Endodermal cell (in vitro differentiated cells): ENCODE measurements at regions not wholly inside any gene's neighbourhood (a gene's known extent, or its start where the extent isn't known, plus 50 kb on each side); places are given as distances from the start of the nearest gene placed in this dataset.

Experiments used
- DNase-seq: peaks from one replicate; pipeline ENCODE4 v3.0.0-alpha.2; 2017
- H3K27ac ChIP-seq: 2 replicates; pipeline ENCODE4 v1.5.1; 2013; ENCODE audit warnings: mild to moderate bottlenecking, low read depth, low read length, moderate library complexity
- H3K27me3 ChIP-seq: 2 replicates; pipeline ENCODE4 v1.6.1; 2013; ENCODE audit warnings: mild to moderate bottlenecking, low read length, moderate library complexity; ENCODE audit not compliant: insufficient read depth, control insufficient read depth, poor library complexity, severe bottlenecking
- H3K36me3 ChIP-seq: 2 replicates; pipeline ENCODE4 v1.7.0; 2013; ENCODE audit warnings: mild to moderate bottlenecking, low read length, moderate library complexity; ENCODE audit not compliant: control insufficient read depth, insufficient read depth
- H3K4me1 ChIP-seq: one replicate; pipeline ENCODE4 v1.7.0; 2013; ENCODE audit warnings: low read length; ENCODE audit not compliant: control insufficient read depth, insufficient read depth
- H3K4me3 ChIP-seq: 2 replicates; pipeline ENCODE4 v1.5.1; 2013; ENCODE audit warnings: mild to moderate bottlenecking, low read length, moderate library complexity
- H3K9ac ChIP-seq: 2 replicates; pipeline ENCODE4 v1.6.1; 2013; ENCODE audit warnings: mild to moderate bottlenecking, low read length, moderate library complexity; ENCODE audit not compliant: poor library complexity, severe bottlenecking; ENCODE audit errors: extremely low read depth
- H3K9me3 ChIP-seq: 2 replicates; pipeline ENCODE4 v1.6.1; 2013; ENCODE audit warnings: mild to moderate bottlenecking, low read length, moderate library complexity; ENCODE audit not compliant: control insufficient read depth
- H3K27ac Mint-ChIP-seq: 2 replicates; pipeline ENCODE4 v1.8.0; 2020; ENCODE audit warnings: mixed read lengths
- H3K27me3 Mint-ChIP-seq: 2 replicates; pipeline ENCODE4 v1.8.0; 2021; ENCODE audit warnings: mild to moderate bottlenecking, mixed read lengths; ENCODE audit not compliant: insufficient read depth
- H3K36me3 Mint-ChIP-seq: 2 replicates; pipeline ENCODE4 v1.8.0; 2020; ENCODE audit warnings: low read depth, mixed read lengths
- H3K4me1 Mint-ChIP-seq: 2 replicates; pipeline ENCODE4 v1.8.0; 2020; ENCODE audit warnings: mixed read lengths
- H3K4me3 Mint-ChIP-seq: 2 replicates; pipeline ENCODE4 v1.8.0; 2020; ENCODE audit warnings: mild to moderate bottlenecking, moderate library complexity, mixed read lengths
- H3K9me3 Mint-ChIP-seq: 2 replicates; pipeline ENCODE4 v1.8.0; 2020; ENCODE audit warnings: mild to moderate bottlenecking, mixed read lengths
- CTCF ChIP-seq: fragments of 200-600 bp; sonication (generic); conservative IDR thresholded peaks from 2 replicates; pipeline ENCODE4 v1.5.0; 2021; ENCODE audit warnings: antibody characterized with exemption, mild to moderate bottlenecking
- WGBS, 2 experiments: methylation state at CpG; one replicate each; pipeline versions ENCODE4 v1.1.5 to v1.1.7; 2013; ENCODE audit warnings: missing lambda C conversion rate in 2 of 2, mixed read lengths in 1 of 2; ENCODE audit not compliant: insufficient coverage in 1 of 2, insufficient read length in 1 of 2; 5-methylcytosine and 5-hydroxymethylcytosine counted together

GRCh38 chr11:110830344-110830743, 118.1 kb upstream of the ARHGAP20 start:
- Mint-ChIP-seq H3K27me3 (peaks cover 71% of the 10 kb centered on the region), H3K4me3 (no peak overlapping the region), H3K27ac (no peak overlapping the region), H3K9me3 (no peaks in the 10 kb centered on the region), H3K4me1 (peaks cover 12% of the 10 kb centered on the region), H3K36me3 (no peaks in the 10 kb centered on the region)
- peaks cover 7% of the 10 kb centered on the region for H3K9me3 ChIP-seq
- no peak overlapping the region for H3K27ac ChIP-seq
- no peaks in the 10 kb centered on the region for H3K36me3 ChIP-seq
- no peak for TF ChIP-seq CTCF
- peaks cover 6% of the 10 kb centered on the region for H3K4me1 ChIP-seq
- H3K9ac ChIP-seq, result no peak overlapping the region
- no peak overlapping the region for H3K4me3 ChIP-seq
- H3K27me3 ChIP-seq, result peaks cover 48% of the 10 kb centered on the region
- 77 to 83% methylated on average over 6 to 7 of the region's 7 CpGs for WGBS, 2 experiments
- peak; percentile 75 for DNase-seq

GRCh38 chr11:110829873-110830272, 117.6 kb upstream of the ARHGAP20 start:
- Histone ChIP-seq H3K9me3 (peaks cover 3% of the 10 kb centered on the region), H3K9ac (no peak overlapping the region), H3K36me3 (no peaks in the 10 kb centered on the region), H3K4me1 (peaks cover 6% of the 10 kb centered on the region), H3K4me3 (no peak overlapping the region), H3K27me3 (peaks cover 43% of the 10 kb centered on the region), H3K27ac (no peak overlapping the region)
- TF ChIP-seq CTCF, result no peak
- Mint-ChIP-seq H3K9me3 (no peaks in the 10 kb centered on the region), H3K27ac (no peak overlapping the region), H3K36me3 (no peaks in the 10 kb centered on the region), H3K4me1 (peaks cover 12% of the 10 kb centered on the region), H3K4me3 (no peak overlapping the region), H3K27me3 (peaks cover 70% of the 10 kb centered on the region)
- no peak for DNase-seq

DNA sequence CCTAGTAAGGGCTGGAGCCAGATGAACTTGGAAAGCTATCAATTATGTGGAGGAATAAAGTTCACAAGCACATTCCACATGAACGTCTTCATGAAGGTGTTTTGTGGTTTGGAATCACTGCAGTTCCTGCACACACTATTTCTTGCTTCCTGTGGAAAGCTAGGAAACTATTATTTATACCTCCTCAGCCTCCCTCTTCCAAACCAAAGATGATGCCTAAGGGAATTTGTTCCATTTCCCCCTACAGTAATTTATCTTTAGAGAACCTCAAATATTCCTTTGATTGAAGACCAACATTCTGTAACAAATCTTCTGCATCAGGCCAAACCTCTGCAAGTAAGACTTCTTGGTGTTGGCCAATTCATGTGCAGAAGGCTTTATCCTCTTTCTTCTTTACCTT, 115.8 kb upstream of the ARHGAP20 start:
- Mint-ChIP-seq H3K36me3 (no peaks in the 10 kb centered on the region), H3K27ac (no peak overlapping the region), H3K27me3 (peaks cover 56% of the 10 kb centered on the region), H3K4me1 (peaks cover 12% of the 10 kb centered on the region), H3K9me3 (no peaks in the 10 kb centered on the region), H3K4me3 (no peak overlapping the region)
- no peak for DNase-seq
- Histone ChIP-seq H3K4me1 (peaks cover 6% of the 10 kb centered on the region), H3K4me3 (no peak overlapping the region), H3K36me3 (no peaks in the 10 kb centered on the region), H3K27ac (no peak overlapping the region), H3K9ac (no peak overlapping the region), H3K9me3 (no peaks in the 10 kb centered on the region), H3K27me3 (peaks cover 31% of the 10 kb centered on the region)
- 100% methylated on average over 1 of the region's 1 CpG for WGBS, 2 experiments
- TF ChIP-seq CTCF, result no peak
